ENCODE measurements at regions not wholly inside any gene's neighbourhood (a gene's known extent, or its start where the extent isn't known, plus 50 kb on each side); places are given as distances from the start of the nearest gene placed in this dataset.

DNA sequence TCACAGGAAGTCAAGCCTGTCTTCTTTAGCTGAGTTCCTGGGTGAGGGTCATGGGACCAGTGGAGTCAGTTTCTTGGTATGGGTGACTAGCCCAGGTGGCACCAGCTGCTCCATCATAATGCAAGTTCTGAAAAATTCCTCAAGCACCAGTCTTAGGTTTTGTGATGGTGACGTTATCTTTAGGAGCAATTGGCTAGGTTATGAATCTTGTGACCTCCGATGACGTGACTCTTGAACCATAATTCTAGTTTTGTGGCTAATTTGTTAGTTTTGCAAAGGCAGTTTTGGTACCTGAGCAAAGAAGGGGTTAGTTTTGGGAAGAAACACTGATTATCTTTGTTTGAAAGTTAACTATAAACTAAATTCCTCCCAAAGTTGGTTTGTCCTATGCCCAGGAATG is 608.4 kb downstream of the VGLL3 start:
- TF ChIP-seq CTCF (conservative IDR thresholded peaks at IDR 0.05 in 1 of 2, IDR thresholded peaks at IDR 0.05 in 1 of 2; ENCODE audit: low read depth in 1 of 2, low read length in 2 of 2): no peak
- no peak for TF ChIP-seq EZH2 (IDR thresholded peaks at IDR 0.05; ENCODE audit: low read length, missing control alignments)

GRCh38 chr3:86381247-86381646 is 609.7 kb downstream of the VGLL3 start:
- H3K9ac ChIP-seq (ENCODE audit: insufficient read depth, low read length): no peak overlapping the region
- TF ChIP-seq EZH2 (IDR thresholded peaks at IDR 0.05; ENCODE audit: low read length, missing control alignments) (no peak), CTCF (conservative IDR thresholded peaks at IDR 0.05 in 1 of 2, IDR thresholded peaks at IDR 0.05 in 1 of 2; ENCODE audit: low read depth in 1 of 2, low read length in 2 of 2) (no peak)
- H3K27me3 ChIP-seq (ENCODE audit: control insufficient read depth, insufficient read depth, low read length): no peaks in the 10 kb centered on the region
- H3K4me3 ChIP-seq (replicated peaks in 1 of 4; ENCODE audit: control extremely low read depth in 1 of 4, insufficient read depth in 1 of 4, low read depth in 3 of 4, low read length in 4 of 4): no peak overlapping the region
- H4K20me1 ChIP-seq (ENCODE audit: control insufficient read depth, extremely low read depth, insufficient read depth, low read length): no peaks in the 10 kb centered on the region
- no peaks in the 10 kb centered on the region for H3K4me1 ChIP-seq (ENCODE audit: control insufficient read depth, extremely low read depth, insufficient read depth, low read length)
- DNase-seq (ENCODE audit: low read depth in 2 of 2): no peak
- no peaks in the 10 kb centered on the region for H3K9me3 ChIP-seq (ENCODE audit: control insufficient read depth, insufficient read depth, low read depth, low read length)
- no peaks in the 10 kb centered on the region for H3K36me3 ChIP-seq (ENCODE audit: control insufficient read depth, insufficient read depth, low read length)
- H3K4me2 ChIP-seq (ENCODE audit: extremely low read depth, insufficient read depth, low read length): no peak overlapping the region
- H2AFZ ChIP-seq (ENCODE audit: low read length): no peak overlapping the region
- H3K27ac ChIP-seq (ENCODE audit: insufficient read depth, low read length): no peak overlapping the region
- no peaks in the 10 kb centered on the region for H3K79me2 ChIP-seq (ENCODE audit: control insufficient read depth, insufficient read depth, low read length)

More for the DNA sequence above, 608.4 kb downstream of the VGLL3 start:
- no peaks in the 10 kb centered on the region for H4K20me1 ChIP-seq (ENCODE audit: control insufficient read depth, extremely low read depth, insufficient read depth, low read length)
- no peaks in the 10 kb centered on the region for H3K4me1 ChIP-seq (ENCODE audit: control insufficient read depth, extremely low read depth, insufficient read depth, low read length)
- H3K27me3 ChIP-seq (ENCODE audit: control insufficient read depth, insufficient read depth, low read length): no peaks in the 10 kb centered on the region
- no peaks in the 10 kb centered on the region for H3K9me3 ChIP-seq (ENCODE audit: control insufficient read depth, insufficient read depth, low read depth, low read length)
- no peak overlapping the region for H3K4me2 ChIP-seq (ENCODE audit: extremely low read depth, insufficient read depth, low read length)
- no peak overlapping the region for H3K4me3 ChIP-seq (replicated peaks in 1 of 4; ENCODE audit: control extremely low read depth in 1 of 4, insufficient read depth in 1 of 4, low read depth in 3 of 4, low read length in 4 of 4)
- DNase-seq (ENCODE audit: low read depth in 2 of 2): no peak
- H3K79me2 ChIP-seq (ENCODE audit: control insufficient read depth, insufficient read depth, low read length): no peaks in the 10 kb centered on the region
- H3K27ac ChIP-seq (ENCODE audit: insufficient read depth, low read length): no peak overlapping the region
- no peak overlapping the region for H3K9ac ChIP-seq (ENCODE audit: insufficient read depth, low read length)
- H3K36me3 ChIP-seq (ENCODE audit: control insufficient read depth, insufficient read depth, low read length): no peaks in the 10 kb centered on the region
- H2AFZ ChIP-seq (ENCODE audit: low read length): no peak overlapping the region

DNA sequence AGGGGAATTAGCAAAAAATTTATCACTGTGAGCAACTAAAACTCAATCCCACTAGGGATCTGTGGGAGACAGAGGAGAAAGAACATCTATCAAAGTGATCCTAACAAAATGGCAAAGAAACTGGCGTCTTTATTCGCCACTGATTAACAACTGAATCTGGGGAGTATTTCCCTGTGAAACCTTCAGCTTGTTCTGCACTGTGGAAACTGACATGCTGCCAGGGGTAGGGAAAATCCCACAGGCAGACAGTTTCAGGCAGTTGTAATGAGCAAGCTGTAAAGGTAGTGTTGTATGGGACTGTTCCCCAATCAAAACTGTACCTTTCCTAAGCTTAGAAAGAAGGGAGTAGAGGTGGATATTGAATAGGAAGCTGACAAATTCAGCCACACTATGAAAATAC is 611.7 kb downstream of the VGLL3 start:
- Histone ChIP-seq H3K79me2 (ENCODE audit: control insufficient read depth, insufficient read depth, low read length) (no peaks in the 10 kb centered on the region), H3K27me3 (ENCODE audit: control insufficient read depth, insufficient read depth, low read length) (no peaks in the 10 kb centered on the region), H3K9ac (ENCODE audit: insufficient read depth, low read length) (no peak overlapping the region), H3K27ac (ENCODE audit: insufficient read depth, low read length) (no peak overlapping the region), H3K4me3 (replicated peaks in 1 of 4; ENCODE audit: control extremely low read depth in 1 of 4, insufficient read depth in 1 of 4, low read depth in 3 of 4, low read length in 4 of 4) (no peak overlapping the region), H2AFZ (ENCODE audit: low read length) (no peak overlapping the region), H3K36me3 (ENCODE audit: control insufficient read depth, insufficient read depth, low read length) (no peaks in the 10 kb centered on the region), H4K20me1 (ENCODE audit: control insufficient read depth, extremely low read depth, insufficient read depth, low read length) (no peaks in the 10 kb centered on the region), H3K9me3 (ENCODE audit: control insufficient read depth, insufficient read depth, low read depth, low read length) (no peaks in the 10 kb centered on the region), H3K4me1 (ENCODE audit: control insufficient read depth, extremely low read depth, insufficient read depth, low read length) (no peaks in the 10 kb centered on the region), H3K4me2 (ENCODE audit: extremely low read depth, insufficient read depth, low read length) (no peak overlapping the region)
- no peak for DNase-seq (ENCODE audit: low read depth in 2 of 2)
- TF ChIP-seq EZH2 (IDR thresholded peaks at IDR 0.05; ENCODE audit: low read length, missing control alignments) (no peak), CTCF (conservative IDR thresholded peaks at IDR 0.05 in 1 of 2, IDR thresholded peaks at IDR 0.05 in 1 of 2; ENCODE audit: low read depth in 1 of 2, low read length in 2 of 2) (no peak)
